ENCODE measurements at regions not wholly inside any gene's neighbourhood (a gene's known extent, or its start where the extent isn't known, plus 50 kb on each side); places are given as distances from the start of the nearest gene placed in this dataset.

DNA sequence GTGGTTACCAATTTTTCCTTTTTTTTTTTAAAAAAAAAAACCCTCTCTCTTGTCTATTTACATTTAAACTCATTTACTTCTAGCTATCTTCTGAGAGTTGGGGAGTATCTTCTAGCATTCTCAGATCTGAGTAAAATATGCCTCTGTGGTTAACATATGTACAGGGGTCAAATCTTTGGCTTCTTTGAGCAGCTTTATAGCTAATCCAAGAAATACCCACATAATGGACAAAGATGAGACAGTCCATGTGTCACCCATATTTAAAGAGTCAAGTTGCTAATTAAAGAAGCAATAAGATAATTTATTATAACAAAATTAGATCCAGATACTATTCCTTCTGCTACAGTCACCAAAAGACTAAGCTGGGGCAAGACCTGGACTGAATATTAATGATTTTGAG is 139.0 kb upstream of the HNRNPA3 start:
- TF ChIP-seq, protein P1, sequence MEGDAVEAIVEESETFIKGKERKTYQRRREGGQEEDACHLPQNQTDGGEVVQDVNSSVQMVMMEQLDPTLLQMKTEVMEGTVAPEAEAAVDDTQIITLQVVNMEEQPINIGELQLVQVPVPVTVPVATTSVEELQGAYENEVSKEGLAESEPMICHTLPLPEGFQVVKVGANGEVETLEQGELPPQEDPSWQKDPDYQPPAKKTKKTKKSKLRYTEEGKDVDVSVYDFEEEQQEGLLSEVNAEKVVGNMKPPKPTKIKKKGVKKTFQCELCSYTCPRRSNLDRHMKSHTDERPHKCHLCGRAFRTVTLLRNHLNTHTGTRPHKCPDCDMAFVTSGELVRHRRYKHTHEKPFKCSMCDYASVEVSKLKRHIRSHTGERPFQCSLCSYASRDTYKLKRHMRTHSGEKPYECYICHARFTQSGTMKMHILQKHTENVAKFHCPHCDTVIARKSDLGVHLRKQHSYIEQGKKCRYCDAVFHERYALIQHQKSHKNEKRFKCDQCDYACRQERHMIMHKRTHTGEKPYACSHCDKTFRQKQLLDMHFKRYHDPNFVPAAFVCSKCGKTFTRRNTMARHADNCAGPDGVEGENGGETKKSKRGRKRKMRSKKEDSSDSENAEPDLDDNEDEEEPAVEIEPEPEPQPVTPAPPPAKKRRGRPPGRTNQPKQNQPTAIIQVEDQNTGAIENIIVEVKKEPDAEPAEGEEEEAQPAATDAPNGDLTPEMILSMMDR (IDR thresholded peaks at IDR 0.05; ENCODE audit: unreplicated experiment) = no peak
- no TSS peak for BruUV-seq (replicated peaks)
- Mint-ChIP-seq H3K9me3 (ENCODE audit: low read depth, unreplicated experiment) (no peaks in the 10 kb centered on the region), H3K27ac (ENCODE audit: unreplicated experiment) (no peak overlapping the region), H3K36me3 (ENCODE audit: insufficient read depth, unreplicated experiment) (no peaks in the 10 kb centered on the region), H3K4me3 (ENCODE audit: low read depth, unreplicated experiment) (no peak overlapping the region), H3K4me1 (ENCODE audit: low read depth, unreplicated experiment) (no peaks in the 10 kb centered on the region), H3K27me3 (ENCODE audit: unreplicated experiment) (peaks cover 80% of the 10 kb centered on the region)
- intact Hi-C loops (cut with micrococcal nuclease; ENCODE audit: unreplicated experiment) = no loop called here
- CTCF ChIA-PET = no interaction called here
- no peak for DNase-seq

DNA sequence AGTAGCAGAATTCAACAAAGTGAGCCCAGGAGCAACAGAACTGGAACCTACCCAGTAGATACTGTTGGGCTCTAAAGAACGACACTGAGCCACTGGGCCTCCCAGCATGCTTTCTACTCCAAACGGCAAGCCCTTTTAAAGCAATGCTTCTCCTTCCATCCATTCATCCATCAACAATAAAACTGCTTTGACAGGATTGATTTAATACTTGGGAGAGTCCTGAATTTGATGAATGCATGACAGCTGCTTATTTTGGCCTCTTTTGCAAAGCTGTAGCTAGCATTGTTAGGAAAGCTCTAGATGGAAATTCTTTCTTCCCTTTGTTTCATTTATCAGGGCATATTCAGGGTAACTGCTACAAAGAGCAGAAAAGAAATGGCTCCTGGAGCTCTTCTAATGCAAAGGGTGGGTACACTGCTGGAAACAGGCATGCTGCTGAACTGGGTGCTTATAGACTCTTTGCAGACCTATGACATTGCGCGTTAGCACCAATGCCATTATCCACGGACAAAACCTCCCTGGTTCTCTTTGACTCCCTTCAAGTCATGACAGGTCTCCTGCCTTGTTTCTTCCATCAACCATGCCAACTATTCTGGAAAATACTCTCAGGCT is 138.4 kb upstream of the HNRNPA3 start:
- Mint-ChIP-seq H3K27ac (ENCODE audit: unreplicated experiment) (no peak overlapping the region), H3K4me3 (ENCODE audit: low read depth, unreplicated experiment) (no peak overlapping the region), H3K27me3 (ENCODE audit: unreplicated experiment) (peaks cover 78% of the 10 kb centered on the region), H3K9me3 (ENCODE audit: low read depth, unreplicated experiment) (no peaks in the 10 kb centered on the region), H3K36me3 (ENCODE audit: insufficient read depth, unreplicated experiment) (no peaks in the 10 kb centered on the region), H3K4me1 (ENCODE audit: low read depth, unreplicated experiment) (no peaks in the 10 kb centered on the region)
- intact Hi-C loops (cut with micrococcal nuclease; ENCODE audit: unreplicated experiment) = no loop called here
- CTCF ChIA-PET = no interaction called here
- no peak for DNase-seq
- TF ChIP-seq, protein P1 (IDR thresholded peaks at IDR 0.05; ENCODE audit: unreplicated experiment) = no peak
- BruUV-seq (replicated peaks) = no TSS peak

DNA sequence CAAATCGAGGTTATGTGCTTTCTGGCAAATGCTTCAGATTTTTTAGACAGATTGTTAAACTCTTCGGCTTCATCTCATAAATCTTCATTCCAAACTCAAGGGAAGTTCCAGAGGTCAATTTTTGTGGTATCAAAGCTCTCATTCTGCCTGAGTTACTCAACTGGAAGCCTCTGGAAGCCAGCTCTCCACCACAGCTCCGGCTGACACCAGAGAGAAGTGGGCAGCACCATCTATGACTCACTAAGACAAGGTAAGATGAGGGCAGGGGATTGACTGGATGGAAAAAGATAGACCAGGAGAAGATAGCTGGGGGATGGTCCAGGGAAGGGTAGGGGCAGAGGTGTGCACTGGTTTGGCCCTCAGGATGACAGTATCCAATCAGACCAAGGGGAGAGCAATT is 137.3 kb upstream of the HNRNPA3 start:
- CTCF ChIA-PET = no interaction called here
- Mint-ChIP-seq H3K27me3 (ENCODE audit: unreplicated experiment) (peaks cover 73% of the 10 kb centered on the region), H3K9me3 (ENCODE audit: low read depth, unreplicated experiment) (no peaks in the 10 kb centered on the region), H3K4me3 (ENCODE audit: low read depth, unreplicated experiment) (no peak overlapping the region), H3K4me1 (ENCODE audit: low read depth, unreplicated experiment) (no peaks in the 10 kb centered on the region), H3K27ac (ENCODE audit: unreplicated experiment) (no peak overlapping the region), H3K36me3 (ENCODE audit: insufficient read depth, unreplicated experiment) (no peaks in the 10 kb centered on the region)
- TF ChIP-seq, protein P1 (IDR thresholded peaks at IDR 0.05; ENCODE audit: unreplicated experiment) = no peak
- DNase-seq = no peak
- no TSS peak for BruUV-seq (replicated peaks)
- intact Hi-C loops (cut with micrococcal nuclease; ENCODE audit: unreplicated experiment) = no loop called here

DNA sequence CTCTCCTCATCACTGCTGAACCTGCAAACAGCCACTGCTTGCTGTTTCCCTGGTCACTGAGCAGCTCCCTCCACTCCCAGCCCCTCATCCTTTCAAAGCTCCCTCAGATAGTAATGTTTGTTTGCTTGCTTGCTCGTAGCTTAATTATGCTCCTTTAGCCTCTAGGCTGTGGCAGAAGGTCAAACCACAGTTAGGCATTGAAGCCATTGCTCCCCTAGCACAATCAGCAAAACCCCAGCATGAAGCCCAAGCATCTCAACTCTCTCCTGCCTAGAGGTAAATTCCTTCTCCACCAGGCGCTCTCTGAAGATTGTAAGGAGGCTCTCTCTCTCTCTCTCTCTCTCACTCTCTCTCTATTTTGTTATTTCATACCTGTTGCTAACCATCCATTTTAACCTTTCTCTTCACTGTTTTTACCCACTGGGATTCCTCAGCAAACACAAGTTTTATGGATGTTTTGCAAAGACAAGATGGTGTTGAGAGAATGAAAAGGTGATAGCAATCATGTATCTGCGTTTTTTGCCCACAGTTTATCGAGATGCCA is 135.9 kb upstream of the HNRNPA3 start:
- Mint-ChIP-seq H3K27ac (ENCODE audit: unreplicated experiment) (no peak overlapping the region), H3K4me1 (ENCODE audit: low read depth, unreplicated experiment) (no peaks in the 10 kb centered on the region), H3K4me3 (ENCODE audit: low read depth, unreplicated experiment) (no peak overlapping the region), H3K27me3 (ENCODE audit: unreplicated experiment) (peaks cover 64% of the 10 kb centered on the region), H3K9me3 (ENCODE audit: low read depth, unreplicated experiment) (no peaks in the 10 kb centered on the region), H3K36me3 (ENCODE audit: insufficient read depth, unreplicated experiment) (no peaks in the 10 kb centered on the region)
- CTCF ChIA-PET = interaction anchor here (0.6 to 0.7 kb wide), 2 partner anchors 421 to 488 kb away, joined by 3 to 4 read pairs; no protein-coding TSS in a partner anchor
- TF ChIP-seq, protein P1 (IDR thresholded peaks at IDR 0.05; ENCODE audit: unreplicated experiment) = no peak
- DNase-seq = no peak
- BruUV-seq (replicated peaks) = no TSS peak
- intact Hi-C loops (cut with micrococcal nuclease; ENCODE audit: unreplicated experiment) = no loop called here

Measured in Calu3 (cell line).